ENCODE measurements at regions not wholly inside any gene's neighbourhood (a gene's known extent, or its start where the extent isn't known, plus 50 kb on each side); places are given as distances from the start of the nearest gene placed in this dataset.
"Not testable (repeated sequence)": the region's sequence is repeated elsewhere in the genome, so short reads cannot be mapped to it uniquely, and the experiment has no call there.

- not testable (repeated sequence) for H3K4me1 Mint-ChIP-seq (ENCODE audit: low read depth); H3K4me3 Mint-ChIP-seq; H3K27ac Mint-ChIP-seq; H3K36me3 Mint-ChIP-seq (ENCODE audit: insufficient read depth in 2 of 2); ATAC-seq (replicated peaks in 1 of 2); DNase-seq; H3K9me3 Mint-ChIP-seq
- peaks cover 13% of the 10 kb centered on the region for H3K27me3 Mint-ChIP-seq (ENCODE audit: low read depth)
Measured at GRCh38 chr4:183044924-183045640, 54.0 kb upstream of the WWC2 start.

- no peak for DNase-seq
Measured at GRCh38 chr4:183038436-183038835, 60.6 kb upstream of the WWC2 start.

GRCh38 chr4:183035726-183036415, 63.2 kb upstream of the WWC2 start:
- H3K9me3 Mint-ChIP-seq, result no peaks in the 10 kb centered on the region
- H3K4me3 Mint-ChIP-seq, result no peak overlapping the region
- no peaks in the 10 kb centered on the region for H3K36me3 Mint-ChIP-seq (ENCODE audit: insufficient read depth in 2 of 2)
- H3K4me1 Mint-ChIP-seq (ENCODE audit: low read depth), result no peaks in the 10 kb centered on the region
- H3K27ac Mint-ChIP-seq, result no peak overlapping the region
- H3K27me3 Mint-ChIP-seq (ENCODE audit: low read depth), result peaks cover 5% of the 10 kb centered on the region
- no peak for ATAC-seq (replicated peaks in 1 of 2)
- no peak for DNase-seq

More at GRCh38 chr4:183038436-183038835, 60.6 kb upstream of the WWC2 start:
- ATAC-seq (replicated peaks in 1 of 2), result no peak
- H3K9me3 Mint-ChIP-seq, result no peaks in the 10 kb centered on the region
- H3K36me3 Mint-ChIP-seq (ENCODE audit: insufficient read depth in 2 of 2), result no peaks in the 10 kb centered on the region
- no peak overlapping the region for H3K4me3 Mint-ChIP-seq
- peaks cover 5% of the 10 kb centered on the region for H3K27me3 Mint-ChIP-seq (ENCODE audit: low read depth)
- H3K4me1 Mint-ChIP-seq (ENCODE audit: low read depth), result no peaks in the 10 kb centered on the region
- H3K27ac Mint-ChIP-seq, result no peak overlapping the region

- H3K4me1 Mint-ChIP-seq (ENCODE audit: low read depth), result no peaks in the 10 kb centered on the region
- peaks cover 5% of the 10 kb centered on the region for H3K27me3 Mint-ChIP-seq (ENCODE audit: low read depth)
- no peak overlapping the region for H3K27ac Mint-ChIP-seq
- H3K36me3 Mint-ChIP-seq (ENCODE audit: insufficient read depth in 2 of 2), result no peaks in the 10 kb centered on the region
- no peak overlapping the region for H3K4me3 Mint-ChIP-seq
- DNase-seq (no peak), ATAC-seq (replicated peaks in 1 of 2) (no peak)
- no peaks in the 10 kb centered on the region for H3K9me3 Mint-ChIP-seq
Measured at GRCh38 chr4:183035256-183035655, 63.8 kb upstream of the WWC2 start.

GRCh38 chr4:183030823-183031222, 68.2 kb upstream of the WWC2 start:
- DNase-seq, result no peak
- no peak for ATAC-seq (replicated peaks in 1 of 2)
- H3K27me3 Mint-ChIP-seq (ENCODE audit: low read depth), result peaks cover 6% of the 10 kb centered on the region
- no peaks in the 10 kb centered on the region for H3K36me3 Mint-ChIP-seq (ENCODE audit: insufficient read depth in 2 of 2)
- H3K9me3 Mint-ChIP-seq, result no peaks in the 10 kb centered on the region
- no peaks in the 10 kb centered on the region for H3K4me1 Mint-ChIP-seq (ENCODE audit: low read depth)
- no peak overlapping the region for H3K27ac Mint-ChIP-seq
- no peak overlapping the region for H3K4me3 Mint-ChIP-seq

- no peaks in the 10 kb centered on the region for H3K9me3 Mint-ChIP-seq
- peaks cover 6% of the 10 kb centered on the region for H3K27me3 Mint-ChIP-seq (ENCODE audit: low read depth)
- H3K4me1 Mint-ChIP-seq (ENCODE audit: low read depth), result no peaks in the 10 kb centered on the region
- no peak overlapping the region for H3K4me3 Mint-ChIP-seq
- H3K27ac Mint-ChIP-seq, result no peak overlapping the region
- H3K36me3 Mint-ChIP-seq (ENCODE audit: insufficient read depth in 2 of 2), result no peaks in the 10 kb centered on the region
- DNase-seq, result no peak
- no peak for ATAC-seq (replicated peaks in 1 of 2)
Measured at GRCh38 chr4:183030309-183030708, 68.7 kb upstream of the WWC2 start.

- DNase-seq (no peak), ATAC-seq (replicated peaks in 1 of 2) (no peak)
- Mint-ChIP-seq H3K4me1 (ENCODE audit: low read depth) (no peaks in the 10 kb centered on the region), H3K4me3 (no peak overlapping the region), H3K27ac (no peak overlapping the region), H3K9me3 (no peaks in the 10 kb centered on the region), H3K27me3 (ENCODE audit: low read depth) (peaks cover 12% of the 10 kb centered on the region), H3K36me3 (ENCODE audit: insufficient read depth in 2 of 2) (no peaks in the 10 kb centered on the region)
Measured at GRCh38 chr4:183029365-183029764, 69.7 kb upstream of the WWC2 start.

- Mint-ChIP-seq H3K9me3 (no peaks in the 10 kb centered on the region), H3K27ac (no peak overlapping the region), H3K4me1 (ENCODE audit: low read depth) (no peaks in the 10 kb centered on the region), H3K27me3 (ENCODE audit: low read depth) (peaks cover 19% of the 10 kb centered on the region), H3K4me3 (no peak overlapping the region), H3K36me3 (ENCODE audit: insufficient read depth in 2 of 2) (no peaks in the 10 kb centered on the region)
- DNase-seq (no peak), ATAC-seq (replicated peaks in 1 of 2) (no peak)
Measured at GRCh38 chr4:183026701-183027100, 72.4 kb upstream of the WWC2 start.

GRCh38 chr4:183022617-183023016, 76.4 kb upstream of the WWC2 start:
- Mint-ChIP-seq H3K27me3 (ENCODE audit: low read depth) (peaks cover 32% of the 10 kb centered on the region), H3K36me3 (ENCODE audit: insufficient read depth in 2 of 2) (no peaks in the 10 kb centered on the region), H3K9me3 (peaks cover 0 to 2% of the 10 kb centered on the region in 2 donors), H3K4me1 (ENCODE audit: low read depth) (no peaks in the 10 kb centered on the region), H3K4me3 (no peak overlapping the region), H3K27ac (no peak overlapping the region)
- ATAC-seq (replicated peaks in 1 of 2) (no peak), DNase-seq (no peak)

- Mint-ChIP-seq H3K9me3 (peaks cover 0 to 2% of the 10 kb centered on the region in 2 donors), H3K27ac (no peak overlapping the region), H3K36me3 (ENCODE audit: insufficient read depth in 2 of 2) (no peaks in the 10 kb centered on the region), H3K27me3 (ENCODE audit: low read depth) (peaks cover 23% of the 10 kb centered on the region), H3K4me3 (no peak overlapping the region), H3K4me1 (ENCODE audit: low read depth) (no peaks in the 10 kb centered on the region)
- ATAC-seq (replicated peaks in 1 of 2) (no peak), DNase-seq (no peak)
Measured at GRCh38 chr4:183017962-183018361, 81.1 kb upstream of the WWC2 start.

GRCh38 chr4:183014361-183015084, 84.5 kb upstream of the WWC2 start:
- DNase-seq, result no peak
- H3K27ac Mint-ChIP-seq, result no peak overlapping the region
- no peak overlapping the region for H3K4me3 Mint-ChIP-seq
- ATAC-seq (replicated peaks in 1 of 2), result no peak
- peaks cover 0 to 2% of the 10 kb centered on the region in 2 donors for H3K9me3 Mint-ChIP-seq
- no peaks in the 10 kb centered on the region for H3K36me3 Mint-ChIP-seq (ENCODE audit: insufficient read depth in 2 of 2)
- H3K27me3 Mint-ChIP-seq (ENCODE audit: low read depth), result peaks cover 18% of the 10 kb centered on the region
- H3K4me1 Mint-ChIP-seq (ENCODE audit: low read depth), result no peaks in the 10 kb centered on the region

GRCh38 chr4:183013730-183014002, 85.4 kb upstream of the WWC2 start:
- H3K4me1 Mint-ChIP-seq (ENCODE audit: low read depth), result no peaks in the 10 kb centered on the region
- H3K9me3 Mint-ChIP-seq, result peaks cover 0 to under 1% of the 10 kb centered on the region in 2 donors
- H3K4me3 Mint-ChIP-seq, result no peak overlapping the region
- no peak for ATAC-seq (replicated peaks in 1 of 2)
- no peak for DNase-seq
- H3K36me3 Mint-ChIP-seq (ENCODE audit: insufficient read depth in 2 of 2), result no peaks in the 10 kb centered on the region
- H3K27me3 Mint-ChIP-seq (ENCODE audit: low read depth), result peaks cover 21% of the 10 kb centered on the region
- no peak overlapping the region for H3K27ac Mint-ChIP-seq

GRCh38 chr4:183012879-183013729, 86.0 kb upstream of the WWC2 start:
- ATAC-seq (replicated peaks in 1 of 2) (no peak), DNase-seq (no peak)
- Mint-ChIP-seq H3K27ac (no peak overlapping the region), H3K4me1 (ENCODE audit: low read depth) (no peaks in the 10 kb centered on the region), H3K4me3 (no peak overlapping the region), H3K27me3 (ENCODE audit: low read depth) (peaks cover 23% of the 10 kb centered on the region), H3K36me3 (ENCODE audit: insufficient read depth in 2 of 2) (no peaks in the 10 kb centered on the region), H3K9me3 (no peaks in the 10 kb centered on the region)
